HUES48 (cell line): ENCODE measurements at regions not wholly inside any gene's neighbourhood (a gene's known extent, or its start where the extent isn't known, plus 50 kb on each side); places are given as distances from the start of the nearest gene placed in this dataset.

ENCODE experiments used
- H3K27ac ChIP-seq: one replicate; pipeline ENCODE4 v1.7.0; 2013; ENCODE audit warnings: low read depth, low read length, inconsistent platforms
- H3K27me3 ChIP-seq: 2 replicates; pipeline ENCODE4 v1.6.1; 2013; ENCODE audit warnings: mild to moderate bottlenecking, low read length; ENCODE audit not compliant: control insufficient read depth, insufficient read depth
- H3K36me3 ChIP-seq: 2 replicates; pipeline ENCODE4 v1.6.1; 2013; ENCODE audit warnings: low read length; ENCODE audit not compliant: control insufficient read depth, insufficient read depth
- H3K4me1 ChIP-seq: 2 replicates; pipeline ENCODE4 v1.6.1; 2013; ENCODE audit warnings: mild to moderate bottlenecking, low read length; ENCODE audit not compliant: control insufficient read depth, insufficient read depth
- H3K4me3 ChIP-seq: 2 replicates; pipeline ENCODE4 v1.5.1; 2013; ENCODE audit warnings: mild to moderate bottlenecking, low read depth, low read length
- H3K9ac ChIP-seq: 2 replicates; pipeline ENCODE4 v1.6.1; 2013; ENCODE audit warnings: mild to moderate bottlenecking, low read depth, low read length, moderate library complexity
- H3K9me3 ChIP-seq: 2 replicates; pipeline ENCODE4 v1.6.1; 2013; ENCODE audit warnings: low read length; ENCODE audit not compliant: control insufficient read depth, insufficient read depth

DNA sequence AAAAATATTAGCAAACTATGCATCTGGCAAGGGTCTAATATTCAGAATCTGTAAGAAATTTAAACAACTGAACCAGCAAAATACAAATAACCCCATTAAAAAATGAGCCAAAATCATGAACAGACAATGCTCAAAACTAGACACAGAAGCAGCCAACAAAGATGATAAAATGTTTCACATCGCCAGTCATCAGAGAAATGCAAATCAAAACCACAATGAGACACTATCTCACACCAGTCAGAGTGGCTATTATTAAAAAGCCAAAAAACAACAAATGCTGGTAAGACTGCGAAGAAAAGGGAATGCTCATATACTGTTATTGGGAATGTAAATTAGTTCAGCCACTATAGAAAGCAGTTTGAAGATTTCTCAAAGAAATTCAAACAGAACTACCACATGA is 201.3 kb upstream of the CPEB2 start:
- Histone ChIP-seq H3K9ac (no peak overlapping the region), H3K4me1 (no peaks in the 10 kb centered on the region), H3K4me3 (no peak overlapping the region), H3K9me3 (peaks cover 16% of the 10 kb centered on the region; the same call in 1 of the 2 replicates), H3K27me3 (no peaks in the 10 kb centered on the region), H3K27ac (no peak overlapping the region), H3K36me3 (no peaks in the 10 kb centered on the region)

DNA sequence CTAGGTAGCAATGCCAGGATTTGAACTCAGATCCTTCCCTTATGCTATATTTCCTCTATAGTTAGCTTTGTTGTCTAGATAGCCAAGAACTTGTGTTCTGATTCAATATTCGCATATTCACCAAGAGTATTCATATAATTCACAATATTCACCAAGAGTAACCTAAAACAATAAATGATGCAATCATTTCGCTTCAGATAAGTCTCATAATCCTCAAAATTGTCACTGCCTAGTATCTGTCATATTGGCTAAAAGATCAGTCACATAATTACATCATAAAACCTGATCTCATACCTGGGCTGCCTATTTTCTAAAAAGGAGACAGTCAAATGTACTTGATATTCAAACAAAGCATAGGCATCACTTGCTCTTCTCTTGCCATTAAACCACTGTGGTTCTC is 199.7 kb upstream of the CPEB2 start:
- Histone ChIP-seq H3K9ac (no peak overlapping the region), H3K27ac (no peak overlapping the region), H3K36me3 (no peaks in the 10 kb centered on the region), H3K27me3 (no peaks in the 10 kb centered on the region), H3K9me3 (peaks cover 16% of the 10 kb centered on the region; the same call in 1 of the 2 replicates), H3K4me3 (no peak overlapping the region), H3K4me1 (no peaks in the 10 kb centered on the region)

DNA sequence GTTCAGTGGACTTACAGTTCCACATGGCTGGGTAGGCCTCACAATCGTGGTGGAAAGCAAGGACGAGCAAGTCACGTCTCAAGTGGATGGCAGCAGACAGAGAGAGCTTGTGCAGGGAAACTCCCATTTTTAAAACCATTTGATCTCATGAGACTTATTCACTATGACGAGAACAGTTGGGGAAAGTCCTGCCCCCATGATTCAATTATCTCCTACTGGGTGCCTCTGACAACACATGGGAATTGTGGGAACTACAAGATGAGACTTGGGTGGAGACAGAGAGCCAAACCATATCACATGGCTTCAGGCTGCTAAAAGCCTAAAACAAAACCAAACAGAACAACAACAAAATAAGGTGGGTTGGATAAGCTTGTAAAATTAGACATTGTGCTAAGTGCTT is 194.4 kb upstream of the CPEB2 start:
- Histone ChIP-seq H3K4me1 (no peaks in the 10 kb centered on the region), H3K27me3 (no peaks in the 10 kb centered on the region), H3K9me3 (no peaks in the 10 kb centered on the region; the same call in 1 of the 2 replicates), H3K4me3 (no peak overlapping the region), H3K9ac (no peak overlapping the region), H3K36me3 (no peaks in the 10 kb centered on the region), H3K27ac (no peak overlapping the region)

DNA sequence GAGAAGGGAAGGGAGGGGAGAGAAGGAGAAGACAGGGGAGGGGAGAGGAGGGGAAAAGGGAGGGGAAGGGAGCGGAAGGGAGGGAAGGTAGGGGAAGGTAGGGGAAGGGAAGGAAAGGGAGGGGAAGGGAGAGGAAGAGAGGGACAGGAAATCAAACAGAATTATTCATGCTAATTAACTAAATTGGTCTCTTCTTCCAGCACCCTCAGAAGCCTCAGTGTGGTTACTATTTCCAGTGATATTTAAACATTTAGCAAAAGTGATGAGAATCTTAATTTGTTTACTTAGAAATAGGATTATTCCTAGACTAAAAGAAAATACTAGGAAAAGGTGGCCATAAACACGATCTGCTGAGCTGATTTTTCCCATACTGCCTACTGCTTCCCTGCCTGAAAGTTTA is 193.1 kb upstream of the CPEB2 start:
- Histone ChIP-seq H3K4me3 (no peak overlapping the region), H3K9ac (no peak overlapping the region), H3K4me1 (no peaks in the 10 kb centered on the region), H3K36me3 (no peaks in the 10 kb centered on the region), H3K9me3 (no peaks in the 10 kb centered on the region; the same call in 1 of the 2 replicates), H3K27me3 (no peaks in the 10 kb centered on the region), H3K27ac (no peak overlapping the region)

DNA sequence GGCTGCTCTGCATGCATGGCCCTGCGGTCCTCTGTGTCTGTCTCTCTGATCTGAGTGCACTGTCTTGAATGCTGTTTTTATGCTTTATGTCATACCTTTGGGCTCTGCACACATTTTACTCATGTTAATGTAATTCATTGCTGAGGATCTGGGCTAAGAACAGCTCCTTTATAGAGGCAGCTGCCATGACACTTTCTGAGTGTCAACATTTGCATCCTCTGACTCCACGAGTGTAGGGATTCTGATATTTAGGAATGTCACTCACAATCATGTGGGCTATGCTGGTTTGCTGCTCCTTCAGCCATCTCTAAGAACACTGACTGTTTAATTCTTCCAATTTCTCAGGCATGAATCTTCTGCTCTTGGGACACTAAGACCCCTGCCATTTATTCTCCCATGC is 192.2 kb upstream of the CPEB2 start:
- H3K4me3 ChIP-seq: no peak overlapping the region
- no peak overlapping the region for H3K9ac ChIP-seq
- H3K27me3 ChIP-seq: no peaks in the 10 kb centered on the region
- no peaks in the 10 kb centered on the region for H3K4me1 ChIP-seq
- H3K36me3 ChIP-seq: no peaks in the 10 kb centered on the region
- no peak overlapping the region for H3K27ac ChIP-seq
- H3K9me3 ChIP-seq: no peaks in the 10 kb centered on the region; the same call in 1 of the 2 replicates

DNA sequence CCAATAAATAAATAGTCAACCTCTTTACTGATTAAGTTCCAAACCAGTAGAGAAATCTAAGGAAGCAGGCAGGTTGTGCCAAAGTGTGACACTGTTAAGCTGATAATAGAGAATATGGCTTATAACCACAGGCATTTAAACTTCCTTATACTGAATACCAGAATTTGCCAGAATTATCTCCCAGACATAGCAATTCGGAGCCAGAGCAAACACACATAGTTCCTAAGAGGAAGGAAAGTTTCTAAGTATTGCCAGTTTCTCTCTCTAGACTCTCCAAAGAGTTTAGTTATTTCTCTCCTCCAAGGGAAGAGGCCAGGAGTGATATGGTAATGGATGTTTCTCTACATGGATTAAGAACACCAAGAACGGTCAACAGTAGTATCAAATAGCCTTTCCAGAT is 191.7 kb upstream of the CPEB2 start:
- Histone ChIP-seq H3K36me3 (no peaks in the 10 kb centered on the region), H3K4me3 (no peak overlapping the region), H3K9ac (no peak overlapping the region), H3K27ac (no peak overlapping the region), H3K9me3 (no peaks in the 10 kb centered on the region; the same call in 1 of the 2 replicates), H3K27me3 (no peaks in the 10 kb centered on the region), H3K4me1 (no peaks in the 10 kb centered on the region)

DNA sequence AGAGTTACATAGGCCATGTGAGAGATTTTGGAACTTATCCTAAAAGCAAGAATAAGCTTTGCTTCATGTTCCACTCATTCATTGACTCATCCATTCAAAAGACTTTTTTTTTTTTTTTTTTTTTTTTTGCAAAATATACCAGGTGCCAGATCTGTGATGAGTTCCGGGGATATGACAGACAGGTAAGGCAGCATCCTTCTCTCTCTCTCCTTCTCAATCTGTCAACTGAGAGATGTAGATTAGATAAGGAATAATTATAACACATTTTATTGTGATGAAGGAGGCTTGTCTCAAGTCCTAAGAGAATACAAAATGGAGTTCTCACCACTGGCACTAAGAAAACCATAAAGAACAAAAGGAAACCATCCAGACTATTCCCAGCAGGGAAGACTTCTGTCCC is 190.2 kb upstream of the CPEB2 start:
- Histone ChIP-seq H3K27me3 (no peaks in the 10 kb centered on the region), H3K36me3 (no peaks in the 10 kb centered on the region), H3K9me3 (no peaks in the 10 kb centered on the region; the same call in 1 of the 2 replicates), H3K4me3 (no peak overlapping the region), H3K27ac (no peak overlapping the region), H3K4me1 (no peaks in the 10 kb centered on the region), H3K9ac (no peak overlapping the region)

DNA sequence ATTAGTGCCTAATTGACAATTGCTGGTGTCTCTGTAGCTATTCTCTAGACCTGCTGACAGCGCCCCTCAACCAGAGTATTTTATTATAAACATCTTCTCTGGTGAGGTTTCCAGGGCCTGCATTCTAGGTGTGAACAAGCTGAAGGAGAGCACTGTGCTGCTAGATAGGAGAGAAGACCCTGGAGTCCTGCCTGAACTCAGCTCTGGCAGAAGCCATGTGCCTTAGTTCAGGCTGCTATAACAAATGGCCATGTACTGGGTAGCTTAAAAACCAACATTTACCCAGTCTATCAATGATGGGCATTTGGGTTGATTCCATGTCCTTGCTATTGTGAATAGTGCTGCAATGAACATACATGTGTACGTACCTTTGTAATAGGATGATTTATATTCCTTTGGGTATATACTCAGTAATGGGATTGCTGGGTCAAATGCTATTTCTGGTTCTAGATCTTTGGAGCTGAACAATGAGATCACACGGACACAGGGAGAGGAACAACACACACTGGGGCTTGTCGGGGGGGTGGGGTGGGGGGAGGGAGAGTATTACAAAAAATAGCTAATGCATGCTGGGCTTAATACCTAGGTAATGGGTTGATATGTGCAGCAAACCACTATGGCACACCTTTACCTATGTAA is 185.5 kb upstream of the CPEB2 start:
- H3K9me3 ChIP-seq: no peaks in the 10 kb centered on the region
- no peaks in the 10 kb centered on the region for H3K4me1 ChIP-seq
- H3K9ac ChIP-seq: no peak overlapping the region
- H3K27ac ChIP-seq: no peak overlapping the region
- H3K36me3 ChIP-seq: no peaks in the 10 kb centered on the region
- H3K27me3 ChIP-seq: no peaks in the 10 kb centered on the region
- no peak overlapping the region for H3K4me3 ChIP-seq

DNA sequence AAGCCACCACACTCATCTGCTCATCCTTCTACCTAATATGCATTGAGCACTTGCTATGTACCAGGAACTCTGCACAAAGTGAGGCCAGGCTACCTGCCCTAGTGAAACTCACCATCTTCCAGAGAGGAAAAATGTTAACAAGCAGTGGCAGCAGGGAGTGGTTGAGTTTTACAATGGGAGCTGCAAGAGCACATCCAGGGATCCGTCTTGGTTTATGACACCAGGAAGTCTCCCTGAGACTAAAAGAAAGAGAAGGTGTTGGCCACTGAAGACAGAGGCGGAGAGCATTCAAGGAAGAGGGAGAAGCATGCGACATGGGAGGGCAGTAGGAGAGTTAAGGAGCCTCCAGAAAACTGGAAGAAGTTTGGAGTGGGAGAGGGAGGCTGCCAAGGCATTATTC is 178.1 kb upstream of the CPEB2 start:
- no peak overlapping the region for H3K9ac ChIP-seq
- no peak overlapping the region for H3K27ac ChIP-seq
- H3K9me3 ChIP-seq: no peaks in the 10 kb centered on the region
- H3K36me3 ChIP-seq: no peaks in the 10 kb centered on the region
- no peaks in the 10 kb centered on the region for H3K4me1 ChIP-seq
- H3K4me3 ChIP-seq: no peak overlapping the region
- no peaks in the 10 kb centered on the region for H3K27me3 ChIP-seq

DNA sequence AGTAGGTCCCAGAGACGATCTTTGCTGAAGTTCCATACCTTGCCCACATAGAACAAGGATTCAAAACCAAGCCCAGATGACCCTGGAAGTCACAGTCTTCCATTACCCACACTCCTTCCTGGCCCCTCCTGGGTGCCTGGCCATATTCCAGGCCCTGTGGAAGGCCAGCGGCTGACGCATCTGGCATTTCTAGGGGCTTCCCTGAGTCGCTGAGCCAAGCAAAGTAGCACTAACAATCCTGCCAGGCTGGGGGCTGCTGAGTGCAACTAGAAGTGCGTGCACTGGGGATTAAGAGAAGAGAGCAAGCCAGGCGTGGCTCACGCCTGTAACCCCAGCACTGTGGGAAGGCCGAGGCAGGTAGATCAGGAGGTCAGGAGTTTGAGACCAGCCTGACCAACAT is 175.2 kb upstream of the CPEB2 start:
- H3K9me3 ChIP-seq: no peaks in the 10 kb centered on the region
- no peak overlapping the region for H3K9ac ChIP-seq
- no peak overlapping the region for H3K4me3 ChIP-seq
- H3K4me1 ChIP-seq: no peaks in the 10 kb centered on the region
- H3K27me3 ChIP-seq: no peaks in the 10 kb centered on the region
- H3K27ac ChIP-seq: no peak overlapping the region
- no peaks in the 10 kb centered on the region for H3K36me3 ChIP-seq

DNA sequence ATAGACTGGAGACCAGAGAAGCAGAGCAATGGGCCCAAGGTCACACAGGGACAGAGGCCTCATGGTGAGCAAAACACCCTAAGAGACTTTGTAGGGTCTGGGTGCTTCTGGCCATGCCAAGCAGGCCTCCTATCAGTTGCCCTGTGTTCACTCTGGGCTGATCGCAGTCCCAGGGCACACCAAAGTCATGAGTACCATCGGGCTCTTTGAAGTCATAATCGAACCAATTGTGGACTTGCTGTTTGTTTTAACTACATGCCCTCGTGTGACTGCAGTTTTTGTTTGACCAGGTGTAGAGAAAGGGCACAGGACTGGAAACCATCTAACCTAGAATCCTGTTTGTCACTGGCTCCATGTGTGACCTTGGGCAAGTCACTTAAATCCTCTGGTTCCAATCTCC is 172.5 kb upstream of the CPEB2 start:
- Histone ChIP-seq H3K9me3 (no peaks in the 10 kb centered on the region), H3K4me3 (no peak overlapping the region), H3K4me1 (no peaks in the 10 kb centered on the region), H3K36me3 (no peaks in the 10 kb centered on the region), H3K27me3 (no peaks in the 10 kb centered on the region), H3K9ac (no peak overlapping the region), H3K27ac (no peak overlapping the region)
